ENCODE measurements at regions not wholly inside any gene's neighbourhood (a gene's known extent, or its start where the extent isn't known, plus 50 kb on each side); places are given as distances from the start of the nearest gene placed in this dataset.

DNA sequence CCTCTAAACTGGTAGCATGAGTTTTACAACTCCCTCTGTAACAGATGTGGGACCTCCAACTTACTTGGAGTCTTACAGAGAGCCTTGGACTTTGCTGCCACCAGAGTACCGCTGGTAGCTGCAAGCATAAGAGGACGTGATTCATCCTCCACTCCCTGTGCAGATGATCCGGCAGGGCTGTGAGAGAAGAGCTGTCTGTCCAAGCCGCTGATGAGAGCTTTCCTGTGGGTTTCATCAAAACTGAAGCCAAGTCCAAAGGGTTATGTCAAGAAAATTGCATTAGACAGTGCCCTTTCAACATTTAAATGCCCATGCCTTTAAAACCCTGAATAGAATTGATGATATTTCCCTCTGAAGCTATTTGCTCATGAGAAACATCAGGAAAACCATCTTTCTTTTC lies 85.8 kb downstream of the LLPH start:
- no peaks in the 10 kb centered on the region for H3K36me3 ChIP-seq (ENCODE audit: control insufficient read depth, insufficient read depth, low read length)
- H3K4me3 ChIP-seq (ENCODE audit: low read length), result no peak overlapping the region
- DNase-seq (ENCODE audit: low read depth, low spot score), result no peak
- H3K27me3 ChIP-seq (ENCODE audit: control insufficient read depth, insufficient read depth, low read length), result no peaks in the 10 kb centered on the region
- H3K9me3 ChIP-seq (ENCODE audit: control insufficient read depth, insufficient read depth, low read length), result no peaks in the 10 kb centered on the region
- H3K4me1 ChIP-seq (ENCODE audit: control insufficient read depth, insufficient read depth, low read length), result no peaks in the 10 kb centered on the region
- H3K27ac ChIP-seq (ENCODE audit: low read length), result no peak overlapping the region
- no CpG with 5 or more reads among the region's 4 CpGs for WGBS (ENCODE audit: insufficient coverage, insufficient read length)

- Histone ChIP-seq H3K4me3 (ENCODE audit: low read length) (no peak overlapping the region), H3K9me3 (ENCODE audit: control insufficient read depth, insufficient read depth, low read length) (no peaks in the 10 kb centered on the region), H3K36me3 (ENCODE audit: control insufficient read depth, insufficient read depth, low read length) (no peaks in the 10 kb centered on the region), H3K27me3 (ENCODE audit: control insufficient read depth, insufficient read depth, low read length) (no peaks in the 10 kb centered on the region), H3K4me1 (ENCODE audit: control insufficient read depth, insufficient read depth, low read length) (no peaks in the 10 kb centered on the region), H3K27ac (ENCODE audit: low read length) (no peak overlapping the region)
- WGBS (ENCODE audit: insufficient coverage, insufficient read length), result no CpG with 5 or more reads among the region's 3 CpGs
- no peak for DNase-seq (ENCODE audit: low read depth, low spot score)
These were observed 87.5 kb downstream of the LLPH start for GRCh38 chr12:66043035-66043434.

DNA sequence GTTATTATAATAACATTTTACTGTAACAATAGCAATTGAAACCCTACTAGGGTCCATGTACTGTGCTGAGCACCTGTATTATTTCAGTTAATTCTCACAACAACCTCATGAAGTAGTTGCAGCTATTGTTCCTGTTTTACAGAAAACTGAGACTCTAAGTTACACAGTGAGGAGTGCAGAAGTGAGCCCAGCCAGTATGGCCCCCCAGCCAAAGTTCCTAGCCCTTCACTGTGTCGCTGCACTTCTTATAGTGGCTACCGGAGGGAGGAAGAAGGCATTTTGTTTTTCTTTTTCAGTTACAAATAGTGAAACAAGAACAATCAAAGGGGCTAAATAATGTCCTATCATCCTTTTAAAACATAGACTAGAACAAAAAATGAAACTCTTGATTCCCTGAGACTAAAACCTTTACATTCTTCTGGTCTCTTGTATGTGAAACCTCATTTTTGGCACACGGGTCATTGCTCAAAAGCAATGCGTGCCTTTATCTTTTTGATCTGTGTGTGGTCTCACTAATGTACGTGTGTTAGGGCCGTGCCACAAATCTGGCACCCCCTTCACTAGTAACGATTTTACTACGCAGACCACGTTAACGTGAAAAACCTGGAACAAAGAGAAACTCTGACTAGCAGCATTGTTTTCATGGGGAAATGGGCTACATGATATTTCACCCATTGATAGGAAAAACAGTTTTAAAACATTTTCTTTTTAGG lies 88.7 kb downstream of the LLPH start:
- no CpG with 5 or more reads among the region's 10 CpGs for WGBS (ENCODE audit: insufficient coverage, insufficient read length)
- Histone ChIP-seq H3K27me3 (ENCODE audit: control insufficient read depth, insufficient read depth, low read length) (no peaks in the 10 kb centered on the region), H3K27ac (ENCODE audit: low read length) (no peak overlapping the region), H3K9me3 (ENCODE audit: control insufficient read depth, insufficient read depth, low read length) (no peaks in the 10 kb centered on the region), H3K36me3 (ENCODE audit: control insufficient read depth, insufficient read depth, low read length) (no peaks in the 10 kb centered on the region), H3K4me3 (ENCODE audit: low read length) (no peak overlapping the region), H3K4me1 (ENCODE audit: control insufficient read depth, insufficient read depth, low read length) (no peaks in the 10 kb centered on the region)
- DNase-seq (ENCODE audit: low read depth, low spot score), result no peak

GRCh38 chr12:66036317-66036716 lies 94.2 kb downstream of the LLPH start:
- WGBS (ENCODE audit: insufficient coverage, insufficient read length), result no CpG with 5 or more reads among the region's 4 CpGs
- H3K27me3 ChIP-seq (ENCODE audit: control insufficient read depth, insufficient read depth, low read length), result no peaks in the 10 kb centered on the region
- H3K9me3 ChIP-seq (ENCODE audit: control insufficient read depth, insufficient read depth, low read length), result no peaks in the 10 kb centered on the region
- H3K27ac ChIP-seq (ENCODE audit: low read length), result no peak overlapping the region
- H3K36me3 ChIP-seq (ENCODE audit: control insufficient read depth, insufficient read depth, low read length), result no peaks in the 10 kb centered on the region
- no peak overlapping the region for H3K4me3 ChIP-seq (ENCODE audit: low read length)
- DNase-seq (ENCODE audit: low read depth, low spot score), result no peak
- no peaks in the 10 kb centered on the region for H3K4me1 ChIP-seq (ENCODE audit: control insufficient read depth, insufficient read depth, low read length)

DNA sequence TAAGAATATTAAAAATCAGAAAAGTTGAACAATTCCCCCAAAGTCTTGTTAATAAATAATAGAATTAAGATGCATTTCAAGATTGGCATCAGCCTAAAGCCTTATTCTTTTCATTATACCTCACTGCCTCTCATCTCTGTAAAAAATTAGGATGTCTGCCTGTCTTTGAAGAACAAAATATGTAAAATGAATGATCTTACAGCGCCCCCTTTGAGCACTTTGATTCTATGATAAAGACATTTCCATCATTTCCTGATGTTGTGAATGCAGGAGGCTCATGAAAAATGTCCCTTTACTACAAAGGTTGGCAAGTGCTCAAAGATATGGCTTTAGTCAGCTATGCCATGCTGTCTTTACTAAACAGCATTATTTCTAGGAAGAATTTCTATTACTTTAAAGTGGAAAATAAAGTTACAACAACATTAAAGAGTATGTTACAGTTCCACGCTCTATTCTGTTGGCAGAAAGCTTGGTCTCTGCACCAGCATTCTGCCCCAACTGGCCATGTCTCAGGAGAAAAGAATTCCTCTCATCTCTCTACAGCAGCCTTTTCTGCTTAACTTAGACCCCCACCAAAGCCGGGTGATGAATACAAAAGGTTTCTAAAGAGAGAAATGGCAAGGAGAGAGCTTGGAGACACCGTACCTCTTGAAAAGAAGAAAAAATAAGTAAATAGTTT lies 95.1 kb downstream of the LLPH start:
- no peak for DNase-seq (ENCODE audit: low read depth, low spot score)
- no peak overlapping the region for H3K27ac ChIP-seq (ENCODE audit: low read length)
- no CpG with 5 or more reads among the region's 4 CpGs for WGBS (ENCODE audit: insufficient coverage, insufficient read length)

DNA sequence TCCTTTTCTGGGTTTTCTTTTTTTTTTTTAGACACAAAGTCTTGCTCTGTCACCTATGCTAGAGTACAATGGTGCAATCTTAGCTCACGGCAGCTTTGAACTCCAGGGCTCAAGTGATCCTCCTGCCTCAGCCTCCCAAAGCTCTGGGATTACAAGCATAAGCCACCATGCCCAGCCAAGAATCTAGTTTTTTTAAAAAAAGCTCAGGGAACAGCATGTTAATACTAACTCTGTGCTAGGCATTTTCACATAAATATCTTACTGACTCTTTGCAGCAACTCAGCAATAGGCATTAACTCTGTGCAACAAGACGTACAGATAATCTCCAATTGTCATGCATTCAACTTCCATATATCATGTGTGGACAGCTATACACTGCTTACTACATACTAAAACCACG lies 97.4 kb downstream of the LLPH start:
- no CpG with 5 or more reads among the region's 3 CpGs for WGBS (ENCODE audit: insufficient coverage, insufficient read length)
- Histone ChIP-seq H3K36me3 (ENCODE audit: control insufficient read depth, insufficient read depth, low read length) (no peaks in the 10 kb centered on the region), H3K4me1 (ENCODE audit: control insufficient read depth, insufficient read depth, low read length) (no peaks in the 10 kb centered on the region), H3K9me3 (ENCODE audit: control insufficient read depth, insufficient read depth, low read length) (no peaks in the 10 kb centered on the region), H3K27ac (ENCODE audit: low read length) (no peak overlapping the region), H3K4me3 (ENCODE audit: low read length) (no peak overlapping the region), H3K27me3 (ENCODE audit: control insufficient read depth, insufficient read depth, low read length) (no peaks in the 10 kb centered on the region)
- no peak for DNase-seq (ENCODE audit: low read depth, low spot score)

More for the DNA sequence above, 95.1 kb downstream of the LLPH start:
- Histone ChIP-seq H3K36me3 (ENCODE audit: control insufficient read depth, insufficient read depth, low read length) (no peaks in the 10 kb centered on the region), H3K4me1 (ENCODE audit: control insufficient read depth, insufficient read depth, low read length) (no peaks in the 10 kb centered on the region), H3K27me3 (ENCODE audit: control insufficient read depth, insufficient read depth, low read length) (no peaks in the 10 kb centered on the region), H3K9me3 (ENCODE audit: control insufficient read depth, insufficient read depth, low read length) (no peaks in the 10 kb centered on the region), H3K4me3 (ENCODE audit: low read length) (no peak overlapping the region)

DNA sequence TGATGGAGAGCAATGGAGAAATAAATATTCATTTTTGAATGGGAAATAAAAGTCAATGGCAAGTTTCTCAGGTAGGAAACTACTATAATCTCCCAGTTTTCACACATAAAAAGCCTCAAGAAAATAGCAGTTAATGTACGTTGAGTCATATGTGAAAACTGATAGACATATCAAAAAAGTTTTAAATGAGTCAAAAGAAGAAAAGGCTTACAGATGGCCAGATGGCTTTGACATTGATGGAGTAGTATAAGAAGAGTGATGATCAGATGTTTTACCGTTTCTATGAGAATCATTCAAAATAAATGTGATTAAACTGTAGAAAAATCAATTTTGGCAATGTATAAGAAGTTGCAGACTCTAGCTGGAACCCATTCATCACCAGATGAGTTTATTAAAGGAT lies 97.8 kb downstream of the LLPH start:
- no CpG with 5 or more reads among the region's 2 CpGs for WGBS (ENCODE audit: insufficient coverage, insufficient read length)
- DNase-seq (ENCODE audit: low read depth, low spot score), result no peak
- H3K36me3 ChIP-seq (ENCODE audit: control insufficient read depth, insufficient read depth, low read length), result no peaks in the 10 kb centered on the region
- no peak overlapping the region for H3K4me3 ChIP-seq (ENCODE audit: low read length)
- H3K27me3 ChIP-seq (ENCODE audit: control insufficient read depth, insufficient read depth, low read length), result no peaks in the 10 kb centered on the region
- H3K9me3 ChIP-seq (ENCODE audit: control insufficient read depth, insufficient read depth, low read length), result no peaks in the 10 kb centered on the region
- no peak overlapping the region for H3K27ac ChIP-seq (ENCODE audit: low read length)
- no peaks in the 10 kb centered on the region for H3K4me1 ChIP-seq (ENCODE audit: control insufficient read depth, insufficient read depth, low read length)

DNA sequence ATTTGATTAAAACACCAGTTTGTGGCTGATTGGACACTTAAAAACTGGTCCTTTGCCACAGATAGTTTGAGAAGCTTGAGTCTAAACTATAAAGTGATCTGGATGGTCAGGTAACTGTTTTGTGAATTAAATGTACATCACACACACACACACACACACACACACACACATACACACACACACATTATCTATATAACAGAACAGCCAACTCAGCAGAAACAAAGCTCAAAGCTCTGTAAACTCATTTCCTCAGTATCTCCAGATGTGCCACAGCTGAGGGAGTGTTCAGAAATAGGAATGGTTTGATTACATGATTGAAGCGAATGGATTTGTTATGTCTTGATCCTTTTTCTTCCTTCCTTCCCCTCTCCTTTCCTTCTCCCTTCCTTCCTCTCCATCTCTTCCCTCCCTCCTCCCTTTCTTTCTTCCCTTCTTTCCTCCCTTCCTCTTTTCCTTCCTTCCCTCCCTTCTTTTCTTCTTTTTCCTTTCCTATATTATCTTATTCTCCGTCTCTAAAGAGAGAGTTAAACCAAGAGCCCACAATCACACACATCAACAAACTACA lies 100.3 kb downstream of the LLPH start:
- Histone ChIP-seq H3K4me3 (ENCODE audit: low read length) (no peak overlapping the region), H3K9me3 (ENCODE audit: control insufficient read depth, insufficient read depth, low read length) (no peaks in the 10 kb centered on the region), H3K4me1 (ENCODE audit: control insufficient read depth, insufficient read depth, low read length) (no peaks in the 10 kb centered on the region), H3K27ac (ENCODE audit: low read length) (no peak overlapping the region), H3K27me3 (ENCODE audit: control insufficient read depth, insufficient read depth, low read length) (no peaks in the 10 kb centered on the region), H3K36me3 (ENCODE audit: control insufficient read depth, insufficient read depth, low read length) (no peaks in the 10 kb centered on the region)
- DNase-seq (ENCODE audit: low read depth, low spot score), result no peak
- WGBS (ENCODE audit: insufficient coverage, insufficient read length), result 0% methylated on average over 1 of the region's 2 CpGs

DNA sequence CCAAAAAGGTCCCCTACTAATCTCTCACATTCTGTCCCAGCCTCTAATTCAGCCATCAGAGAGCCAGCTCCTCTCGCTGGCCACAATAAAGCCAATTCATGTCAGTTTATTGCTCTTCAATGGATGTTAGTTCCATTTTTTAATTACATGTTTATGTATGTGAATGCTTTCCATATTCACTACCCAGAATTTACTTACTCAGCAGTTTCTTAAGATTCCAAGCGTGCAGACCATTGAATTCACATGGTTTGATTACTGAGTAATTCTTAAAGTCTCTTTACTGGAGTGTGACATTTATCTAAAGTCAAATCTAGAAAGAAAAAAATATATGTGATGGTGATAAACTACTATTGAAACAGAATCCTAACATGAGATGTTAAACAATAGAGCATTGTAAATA lies 102.2 kb downstream of the LLPH start:
- DNase-seq (ENCODE audit: low read depth, low spot score), result no peak
- H3K36me3 ChIP-seq (ENCODE audit: control insufficient read depth, insufficient read depth, low read length), result no peaks in the 10 kb centered on the region
- no CpG with 5 or more reads among the region's 2 CpGs for WGBS (ENCODE audit: insufficient coverage, insufficient read length)

DNA sequence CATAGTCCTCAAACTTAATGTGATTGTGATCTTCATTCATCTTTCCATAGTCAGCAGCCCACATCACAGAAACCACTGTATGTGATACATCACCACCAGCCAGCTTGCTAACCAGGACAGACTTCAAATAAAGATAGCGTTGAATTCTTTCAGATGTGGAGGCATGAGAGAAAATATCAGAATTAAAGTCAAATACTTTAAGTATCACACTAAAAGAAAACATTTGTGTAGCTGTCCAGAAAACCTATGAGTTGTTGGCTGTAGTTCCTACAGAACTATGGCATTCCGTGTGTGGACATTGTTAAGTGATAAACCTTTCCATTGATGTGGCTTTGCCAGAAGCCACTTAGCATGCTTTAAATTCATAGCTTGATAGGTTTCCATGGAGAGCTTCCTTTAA lies 105.1 kb downstream of the LLPH start:
- no peak for DNase-seq (ENCODE audit: low read depth, low spot score)
- Histone ChIP-seq H3K36me3 (ENCODE audit: control insufficient read depth, insufficient read depth, low read length) (no peaks in the 10 kb centered on the region), H3K4me1 (ENCODE audit: control insufficient read depth, insufficient read depth, low read length) (no peaks in the 10 kb centered on the region), H3K9me3 (ENCODE audit: control insufficient read depth, insufficient read depth, low read length) (no peaks in the 10 kb centered on the region), H3K4me3 (ENCODE audit: low read length) (no peak overlapping the region), H3K27ac (ENCODE audit: low read length) (no peak overlapping the region), H3K27me3 (ENCODE audit: control insufficient read depth, insufficient read depth, low read length) (no peaks in the 10 kb centered on the region)
- WGBS (ENCODE audit: insufficient coverage, insufficient read length), result no CpG with 5 or more reads among the region's 2 CpGs

More for the DNA sequence above, 102.2 kb downstream of the LLPH start:
- Histone ChIP-seq H3K4me1 (ENCODE audit: control insufficient read depth, insufficient read depth, low read length) (no peaks in the 10 kb centered on the region), H3K9me3 (ENCODE audit: control insufficient read depth, insufficient read depth, low read length) (no peaks in the 10 kb centered on the region), H3K27ac (ENCODE audit: low read length) (no peak overlapping the region), H3K4me3 (ENCODE audit: low read length) (no peak overlapping the region), H3K27me3 (ENCODE audit: control insufficient read depth, insufficient read depth, low read length) (no peaks in the 10 kb centered on the region)
